Tibial nerve (tissue), 4 donors: ENCODE measurements at regions not wholly inside any gene's neighbourhood (a gene's known extent, or its start where the extent isn't known, plus 50 kb on each side); places are given as distances from the start of the nearest gene placed in this dataset.

Experiments used
- CTCF ChIP-seq, 5 experiments: fragments of 200-600 bp in 3 of 5; fragments of 450-650 bp in 2 of 5; sonication (generic) in 3 of 5; IDR thresholded peaks; one replicate each; pipeline ENCODE4 v1.5.1; 2016 to 2019; ENCODE audit warnings: antibody characterized with exemption in 5 of 5, mild to moderate bottlenecking in 3 of 5, moderate library complexity in 2 of 5
- EP300 ChIP-seq, 2 donors: sonication (generic); formaldehyde crosslinking; IDR thresholded peaks; one replicate each; pipeline ENCODE4 v1.6.1; 2017; ENCODE audit warnings: antibody characterized with exemption in 2 of 2, mild to moderate bottlenecking in 1 of 2
- POLR2A ChIP-seq, 2 donors: fragments of 450-650 bp; IDR thresholded peaks; one replicate each; pipeline ENCODE4 v1.6.1; 2017; ENCODE audit warnings: antibody characterized with exemption in 2 of 2, mild to moderate bottlenecking in 2 of 2, moderate library complexity in 2 of 2

GRCh38 chr6:90967471-90967870 is 380.6 kb upstream of the MAP3K7 start:
- TF ChIP-seq CTCF (IDR thresholded peaks at IDR 0.05) = no peak
- no peak for TF ChIP-seq EP300 (IDR thresholded peaks at IDR 0.05)
- no peak for TF ChIP-seq POLR2A (IDR thresholded peaks at IDR 0.05)
